GM19438 (cell line): ENCODE measurements at regions not wholly inside any gene's neighbourhood (a gene's known extent, or its start where the extent isn't known, plus 50 kb on each side); places are given as distances from the start of the nearest gene placed in this dataset.

Experiments
- ATAC-seq: cut with Tn5 transposase; IDR thresholded peaks from one replicate; pipeline ENCODE4 v1.9.1; 2021; ENCODE audit warnings: low read depth; ENCODE audit not compliant: unreplicated experiment

DNA sequence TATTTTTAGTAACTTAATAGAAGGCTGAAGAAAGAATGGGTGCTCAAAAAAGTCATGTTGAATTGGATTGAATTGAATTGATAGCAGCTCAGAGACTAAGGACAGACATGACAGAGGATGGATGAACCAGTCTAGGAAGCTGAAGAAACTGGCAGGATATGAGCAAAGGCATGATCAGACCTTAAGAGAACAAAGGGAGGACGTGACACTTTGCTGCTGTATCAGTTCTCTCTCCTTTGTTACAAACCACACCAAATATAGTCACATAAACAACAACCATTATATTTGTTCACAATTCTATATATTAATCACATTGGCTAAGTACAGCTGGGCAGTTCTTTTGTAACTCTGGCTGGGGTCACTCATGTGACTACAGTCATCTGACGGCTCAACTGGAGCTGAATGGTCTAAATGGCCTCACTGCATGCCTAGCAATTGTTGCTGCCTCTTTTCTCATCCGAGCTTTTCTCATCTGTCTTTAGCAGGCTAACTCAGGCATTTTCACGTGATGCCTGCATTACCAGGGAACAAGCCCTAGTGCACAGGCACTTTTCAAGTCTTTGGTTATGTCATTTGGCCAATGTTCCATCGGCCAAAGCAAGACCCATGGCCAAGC, 355.0 kb downstream of the ETNK1 start:
- no peak for ATAC-seq

GRCh38 chr12:22981711-22982110, 356.7 kb downstream of the ETNK1 start:
- ATAC-seq, result no peak

GRCh38 chr12:22982635-22983034, 357.7 kb downstream of the ETNK1 start:
- ATAC-seq, result no peak

DNA sequence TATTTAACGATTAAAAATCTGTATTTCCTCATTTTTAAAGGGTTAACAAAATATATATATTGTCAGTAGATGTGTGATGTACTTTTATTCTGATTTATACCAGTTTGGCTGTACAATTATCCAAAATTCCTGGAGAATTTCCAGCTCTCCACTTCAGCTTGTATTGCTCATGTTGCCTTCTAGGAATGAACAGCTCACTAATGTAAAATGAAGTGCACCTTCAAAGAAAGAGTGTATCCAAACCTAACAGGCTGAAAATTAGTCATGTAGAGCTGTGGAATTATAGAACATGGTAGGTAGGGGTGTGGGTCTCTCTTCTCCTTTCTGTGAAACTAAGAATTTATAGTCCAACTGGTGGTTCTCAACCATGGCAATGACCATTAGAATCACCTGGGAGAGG, 362.0 kb downstream of the ETNK1 start:
- no peak for ATAC-seq

DNA sequence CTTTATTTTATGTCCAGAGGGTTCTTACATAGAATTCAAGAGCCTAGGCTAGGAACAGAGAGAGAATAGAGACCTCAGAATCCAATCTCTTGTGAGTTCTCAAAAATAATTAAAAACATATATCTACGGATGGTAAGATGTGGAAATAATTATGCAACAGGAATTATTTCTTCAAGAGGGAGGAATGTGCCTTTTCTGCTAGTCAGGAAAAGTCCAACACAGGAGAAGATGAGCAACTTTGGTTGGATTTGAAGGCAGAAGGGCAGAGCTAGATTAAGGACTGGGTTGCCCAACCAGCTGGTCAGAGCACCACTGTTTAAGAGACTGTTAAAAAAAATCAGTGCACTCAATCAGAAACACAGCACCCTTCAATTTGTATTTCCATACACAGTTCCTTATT, 365.5 kb downstream of the ETNK1 start:
- ATAC-seq, result no peak

GRCh38 chr12:22991250-22991844, 366.4 kb downstream of the ETNK1 start:
- no peak for ATAC-seq

- ATAC-seq, result no peak
Measured at GRCh38 chr12:22993609-22994315, 368.8 kb downstream of the ETNK1 start.

DNA sequence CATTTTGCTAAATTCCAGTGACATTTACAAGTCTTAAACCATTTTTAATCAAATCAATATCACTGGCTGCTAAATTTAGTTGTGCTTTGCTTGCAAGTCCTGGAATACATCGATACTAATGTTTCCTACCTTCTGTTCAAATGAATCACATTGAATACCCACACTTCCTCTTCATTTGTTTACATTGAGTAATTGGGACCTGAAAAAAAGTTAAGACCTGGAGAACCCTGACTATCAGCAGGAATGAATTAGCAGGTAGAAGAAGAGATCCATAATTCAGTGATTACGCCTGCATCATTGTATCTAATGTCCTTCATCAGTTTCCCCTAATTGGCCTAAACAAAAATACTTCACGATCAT, 369.3 kb downstream of the ETNK1 start:
- no peak for ATAC-seq

DNA sequence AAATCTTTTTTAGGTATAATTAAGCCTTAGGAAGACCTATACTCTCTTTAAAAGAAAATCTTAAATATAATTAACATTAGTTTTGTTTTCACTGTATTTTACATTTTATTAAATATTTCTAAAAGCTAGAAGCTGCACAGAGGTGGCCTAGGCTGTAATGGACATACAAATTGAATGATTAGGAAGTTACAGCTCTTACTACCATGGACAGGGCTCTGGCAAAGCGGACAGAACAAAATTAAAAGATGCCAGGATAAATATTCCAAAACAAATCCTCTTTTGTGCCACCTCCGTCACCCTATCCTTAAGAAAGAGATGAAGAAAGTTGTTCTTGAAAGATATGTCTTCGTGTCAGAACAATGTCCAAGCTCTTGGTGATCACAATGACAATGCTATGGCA, 376.5 kb downstream of the ETNK1 start:
- ATAC-seq, result no peak

DNA sequence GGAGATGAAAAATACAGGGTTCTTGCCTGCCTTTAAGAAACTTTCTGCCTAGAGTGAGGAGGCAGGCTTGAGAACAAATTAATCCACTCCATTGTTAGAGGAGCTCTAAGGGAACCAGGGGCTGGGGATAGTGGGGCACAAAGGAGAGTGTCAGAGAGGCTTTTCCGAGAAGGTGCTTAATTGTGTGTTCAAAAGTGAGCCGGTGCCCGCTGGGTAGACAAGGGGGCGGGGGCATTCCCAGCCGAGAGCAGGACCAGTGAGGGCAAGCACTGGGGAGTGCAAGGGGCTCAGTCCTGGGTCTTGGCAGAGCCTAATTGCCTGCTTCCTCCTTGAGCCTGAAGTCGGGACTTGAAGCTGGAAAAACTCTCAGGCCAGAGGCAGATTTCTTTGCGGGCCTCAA, 377.4 kb downstream of the ETNK1 start:
- no peak for ATAC-seq

- no peak for ATAC-seq
Measured at GRCh38 chr12:23004473-23005020, 379.6 kb downstream of the ETNK1 start.

DNA sequence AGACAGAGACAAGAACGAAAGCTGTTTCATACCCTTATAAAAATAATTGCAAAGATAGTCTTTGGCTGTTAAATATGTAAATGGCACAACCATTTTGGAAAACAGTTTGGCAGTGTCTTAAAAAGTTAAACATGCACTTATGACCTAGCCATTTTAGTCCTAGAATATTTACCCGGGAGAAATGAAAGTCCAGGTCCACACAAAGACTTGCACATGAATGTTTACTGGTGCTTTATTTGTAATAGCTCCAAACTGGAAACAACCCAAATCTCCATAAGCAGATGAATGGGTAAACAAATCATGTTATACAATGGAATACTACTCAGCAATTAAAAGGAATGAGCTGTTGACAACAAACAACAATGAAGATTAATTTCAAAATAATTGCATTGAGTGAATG, 380.4 kb downstream of the ETNK1 start:
- no peak for ATAC-seq

- ATAC-seq, result no peak
Measured at GRCh38 chr12:23006413-23006812, 381.4 kb downstream of the ETNK1 start.

- no peak for ATAC-seq
Measured at GRCh38 chr12:23008623-23009022, 383.7 kb downstream of the ETNK1 start.

DNA sequence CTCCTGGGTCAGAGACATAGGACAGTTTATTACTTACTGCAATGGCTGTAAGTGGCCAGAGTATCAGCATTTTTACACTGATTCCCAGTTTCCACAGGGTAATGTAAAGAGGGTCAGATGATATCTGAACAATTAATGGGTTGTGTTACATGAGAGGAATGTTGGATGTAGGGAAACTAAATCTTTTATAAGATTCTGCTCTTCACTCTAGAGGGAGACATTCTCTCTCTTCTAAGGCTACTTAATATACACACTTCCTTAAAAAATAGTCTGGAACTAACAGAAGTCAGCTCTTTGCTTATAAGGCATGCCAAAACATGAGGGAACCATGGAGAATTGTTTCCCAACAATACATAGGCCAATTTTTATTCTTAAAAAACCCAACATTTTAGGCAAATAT, 389.8 kb downstream of the ETNK1 start:
- no peak for ATAC-seq

GRCh38 chr12:23025372-23026016, 400.5 kb downstream of the ETNK1 start:
- ATAC-seq, result no peak

DNA sequence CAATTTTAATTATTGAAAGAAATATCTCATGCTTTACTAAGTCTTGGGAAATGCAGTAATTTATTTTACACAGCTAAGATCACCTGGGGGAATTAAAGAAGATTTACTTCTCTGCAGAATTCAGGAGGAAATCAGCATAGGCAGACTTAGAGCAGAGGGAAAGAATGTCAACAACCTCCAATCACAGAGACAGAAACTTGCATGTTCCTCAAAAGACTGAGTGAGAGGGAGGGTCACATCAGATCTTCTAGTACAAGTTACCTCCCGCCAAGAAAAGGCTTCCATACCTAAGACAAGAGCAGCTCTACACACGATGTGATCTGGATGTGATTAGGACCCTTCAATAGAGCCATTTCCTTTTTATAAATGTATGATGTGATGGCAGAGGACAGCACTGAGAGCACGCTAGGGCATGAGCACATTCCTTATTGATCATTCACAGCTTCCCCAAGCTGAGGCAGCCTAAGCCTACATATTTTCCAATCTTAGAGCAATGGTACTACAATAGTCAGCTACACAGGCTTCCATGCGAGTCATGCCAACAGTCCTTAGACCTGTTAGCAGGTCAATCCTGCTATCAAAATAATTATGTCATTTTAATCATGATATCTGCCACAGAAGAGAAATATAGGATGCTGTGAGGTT, 403.3 kb downstream of the ETNK1 start:
- ATAC-seq, result no peak

- no peak for ATAC-seq
Measured at GRCh38 chr12:23029185-23029584, 404.2 kb downstream of the ETNK1 start.

DNA sequence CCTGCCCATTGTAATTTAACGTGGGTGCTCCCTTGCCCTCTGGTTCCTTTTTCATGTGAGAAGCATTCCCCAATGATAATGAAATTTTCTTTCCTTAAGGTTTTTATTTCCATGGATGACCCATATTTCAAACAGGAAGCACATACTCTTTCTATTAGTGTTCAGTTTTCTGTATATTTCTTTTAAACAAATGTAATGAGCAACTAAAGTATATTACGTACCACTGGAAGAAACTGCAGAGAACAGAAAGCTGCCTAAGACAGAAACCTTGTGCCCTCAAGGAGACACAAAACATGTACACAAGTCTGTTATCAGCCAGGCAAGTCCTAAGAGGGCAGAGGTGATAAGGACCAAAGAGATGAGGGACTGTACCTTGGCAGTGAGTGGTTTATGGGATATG, 414.9 kb downstream of the ETNK1 start:
- no peak for ATAC-seq

GRCh38 chr12:23041774-23042173, 416.8 kb downstream of the ETNK1 start:
- ATAC-seq, result no peak

GRCh38 chr12:23043646-23044045, 418.7 kb downstream of the ETNK1 start:
- ATAC-seq, result no peak
